ENCODE measurements at regions not wholly inside any gene's neighbourhood (a gene's known extent, or its start where the extent isn't known, plus 50 kb on each side); places are given as distances from the start of the nearest gene placed in this dataset.

GRCh38 chr2:58928391-58928790 is 687.3 kb upstream of the FANCL start:
- Histone ChIP-seq H3K9ac (ENCODE audit: low read length) (no peak overlapping the region), H3K79me1 (ENCODE audit: low read length) (no peaks in the 10 kb centered on the region), H2AK5ac (ENCODE audit: low read length) (no peak overlapping the region), H3K4me2 (ENCODE audit: low read length) (no peak overlapping the region), H3K79me2 (ENCODE audit: control insufficient read depth, insufficient read depth, low read length) (no peaks in the 10 kb centered on the region), H3K4ac (ENCODE audit: low read depth, low read length) (no peak overlapping the region), H3K56ac (ENCODE audit: low read length) (no peak overlapping the region), H3K18ac (ENCODE audit: low read length) (no peak overlapping the region), H3K4me1 (ENCODE audit: control insufficient read depth, low read depth, low read length) (no peaks in the 10 kb centered on the region), H4K8ac (ENCODE audit: low read depth, low read length) (no peak overlapping the region), H2BK120ac (ENCODE audit: low read depth, low read length) (no peak overlapping the region), H3K23ac (ENCODE audit: low read length) (no peak overlapping the region), H3K27me3 (ENCODE audit: insufficient read depth, low read length, poor library complexity) (no peaks in the 10 kb centered on the region), H2BK15ac (replicated peaks; ENCODE audit: low read depth) (no peak overlapping the region), H3K4me3 (ENCODE audit: low read length) (no peak overlapping the region), H3K36me3 (ENCODE audit: control insufficient read depth, insufficient read depth, low read length) (no peaks in the 10 kb centered on the region), H4K5ac (ENCODE audit: low read length) (no peak overlapping the region), H2BK5ac (ENCODE audit: low read length) (no peak overlapping the region), H3K27ac (ENCODE audit: low read depth, low read length) (no peak overlapping the region)
- DNase-seq = no peak
- WGBS (ENCODE audit: extremely low coverage, insufficient coverage, low lambda C conversion rate) = no CpG with 5 or more reads among the region's 6 CpGs

- Histone ChIP-seq H4K8ac (ENCODE audit: low read depth, low read length) (no peak overlapping the region), H3K79me2 (ENCODE audit: control insufficient read depth, insufficient read depth, low read length) (no peaks in the 10 kb centered on the region), H4K5ac (ENCODE audit: low read length) (no peak overlapping the region), H3K9ac (ENCODE audit: low read length) (no peak overlapping the region), H3K27ac (ENCODE audit: low read depth, low read length) (no peak overlapping the region), H3K4me1 (ENCODE audit: control insufficient read depth, low read depth, low read length) (no peaks in the 10 kb centered on the region), H2AK5ac (ENCODE audit: low read length) (no peak overlapping the region), H3K4me2 (ENCODE audit: low read length) (no peak overlapping the region), H3K79me1 (ENCODE audit: low read length) (no peaks in the 10 kb centered on the region), H3K4ac (ENCODE audit: low read depth, low read length) (no peak overlapping the region), H3K4me3 (ENCODE audit: low read length) (no peak overlapping the region), H3K18ac (ENCODE audit: low read length) (no peak overlapping the region), H3K23ac (ENCODE audit: low read length) (no peak overlapping the region), H2BK120ac (ENCODE audit: low read depth, low read length) (no peak overlapping the region), H2BK5ac (ENCODE audit: low read length) (no peak overlapping the region), H2BK15ac (replicated peaks; ENCODE audit: low read depth) (no peak overlapping the region), H3K56ac (ENCODE audit: low read length) (no peak overlapping the region), H3K36me3 (ENCODE audit: control insufficient read depth, insufficient read depth, low read length) (no peaks in the 10 kb centered on the region), H3K27me3 (ENCODE audit: insufficient read depth, low read length, poor library complexity) (no peaks in the 10 kb centered on the region)
- no CpG with 5 or more reads among the region's 5 CpGs for WGBS (ENCODE audit: extremely low coverage, insufficient coverage, low lambda C conversion rate)
- no peak for DNase-seq
Measured at GRCh38 chr2:58926112-58926511, 685.0 kb upstream of the FANCL start.

GRCh38 chr2:58925676-58926081 is 684.6 kb upstream of the FANCL start:
- no peak overlapping the region for H2BK5ac ChIP-seq (ENCODE audit: low read length)
- no peak overlapping the region for H3K27ac ChIP-seq (ENCODE audit: low read depth, low read length)
- no peaks in the 10 kb centered on the region for H3K79me2 ChIP-seq (ENCODE audit: control insufficient read depth, insufficient read depth, low read length)
- H3K9ac ChIP-seq (ENCODE audit: low read length) = no peak overlapping the region
- no peak for DNase-seq
- no peak overlapping the region for H3K23ac ChIP-seq (ENCODE audit: low read length)
- H3K4ac ChIP-seq (ENCODE audit: low read depth, low read length) = no peak overlapping the region
- H3K79me1 ChIP-seq (ENCODE audit: low read length) = no peaks in the 10 kb centered on the region
- H3K36me3 ChIP-seq (ENCODE audit: control insufficient read depth, insufficient read depth, low read length) = no peaks in the 10 kb centered on the region
- no peak overlapping the region for H3K4me2 ChIP-seq (ENCODE audit: low read length)
- H2BK15ac ChIP-seq (replicated peaks; ENCODE audit: low read depth) = no peak overlapping the region
- H4K8ac ChIP-seq (ENCODE audit: low read depth, low read length) = no peak overlapping the region
- H2AK5ac ChIP-seq (ENCODE audit: low read length) = no peak overlapping the region
- no peak overlapping the region for H4K5ac ChIP-seq (ENCODE audit: low read length)
- no peak overlapping the region for H3K18ac ChIP-seq (ENCODE audit: low read length)
- no peaks in the 10 kb centered on the region for H3K4me1 ChIP-seq (ENCODE audit: control insufficient read depth, low read depth, low read length)
- no peak overlapping the region for H3K4me3 ChIP-seq (ENCODE audit: low read length)
- WGBS (ENCODE audit: extremely low coverage, insufficient coverage, low lambda C conversion rate) = no CpG with 5 or more reads among the region's 4 CpGs
- no peak overlapping the region for H3K56ac ChIP-seq (ENCODE audit: low read length)
- H3K27me3 ChIP-seq (ENCODE audit: insufficient read depth, low read length, poor library complexity) = no peaks in the 10 kb centered on the region
- no peak overlapping the region for H2BK120ac ChIP-seq (ENCODE audit: low read depth, low read length)

GRCh38 chr2:58923869-58924268 is 682.7 kb upstream of the FANCL start:
- H3K4me2 ChIP-seq (ENCODE audit: low read length) = no peak overlapping the region
- no peak overlapping the region for H3K23ac ChIP-seq (ENCODE audit: low read length)
- no peaks in the 10 kb centered on the region for H3K36me3 ChIP-seq (ENCODE audit: control insufficient read depth, insufficient read depth, low read length)
- no peak overlapping the region for H4K5ac ChIP-seq (ENCODE audit: low read length)
- no CpG with 5 or more reads among the region's 1 CpG for WGBS (ENCODE audit: extremely low coverage, insufficient coverage, low lambda C conversion rate)
- H3K4me3 ChIP-seq (ENCODE audit: low read length) = no peak overlapping the region
- no peak overlapping the region for H3K18ac ChIP-seq (ENCODE audit: low read length)
- H3K79me2 ChIP-seq (ENCODE audit: control insufficient read depth, insufficient read depth, low read length) = no peaks in the 10 kb centered on the region
- no peaks in the 10 kb centered on the region for H3K4me1 ChIP-seq (ENCODE audit: control insufficient read depth, low read depth, low read length)
- no peak overlapping the region for H4K8ac ChIP-seq (ENCODE audit: low read depth, low read length)
- no peak overlapping the region for H2BK120ac ChIP-seq (ENCODE audit: low read depth, low read length)
- H3K9ac ChIP-seq (ENCODE audit: low read length) = no peak overlapping the region
- no peaks in the 10 kb centered on the region for H3K27me3 ChIP-seq (ENCODE audit: insufficient read depth, low read length, poor library complexity)
- H2AK5ac ChIP-seq (ENCODE audit: low read length) = no peak overlapping the region
- no peak overlapping the region for H2BK5ac ChIP-seq (ENCODE audit: low read length)
- no peak overlapping the region for H3K56ac ChIP-seq (ENCODE audit: low read length)
- no peaks in the 10 kb centered on the region for H3K79me1 ChIP-seq (ENCODE audit: low read length)
- H2BK15ac ChIP-seq (replicated peaks; ENCODE audit: low read depth) = no peak overlapping the region
- no peak overlapping the region for H3K4ac ChIP-seq (ENCODE audit: low read depth, low read length)
- DNase-seq = no peak
- no peak overlapping the region for H3K27ac ChIP-seq (ENCODE audit: low read depth, low read length)

- Histone ChIP-seq H2BK120ac (ENCODE audit: low read depth, low read length) (no peak overlapping the region), H3K79me2 (ENCODE audit: control insufficient read depth, insufficient read depth, low read length) (no peaks in the 10 kb centered on the region), H3K4me1 (ENCODE audit: control insufficient read depth, low read depth, low read length) (no peaks in the 10 kb centered on the region), H3K4me2 (ENCODE audit: low read length) (no peak overlapping the region), H3K4ac (ENCODE audit: low read depth, low read length) (no peak overlapping the region), H2BK5ac (ENCODE audit: low read length) (no peak overlapping the region), H3K79me1 (ENCODE audit: low read length) (no peaks in the 10 kb centered on the region), H3K23ac (ENCODE audit: low read length) (no peak overlapping the region), H2AK5ac (ENCODE audit: low read length) (no peak overlapping the region), H3K56ac (ENCODE audit: low read length) (no peak overlapping the region), H2BK15ac (replicated peaks; ENCODE audit: low read depth) (no peak overlapping the region), H3K27me3 (ENCODE audit: insufficient read depth, low read length, poor library complexity) (no peaks in the 10 kb centered on the region), H4K8ac (ENCODE audit: low read depth, low read length) (no peak overlapping the region), H3K18ac (ENCODE audit: low read length) (no peak overlapping the region), H3K9ac (ENCODE audit: low read length) (no peak overlapping the region), H4K5ac (ENCODE audit: low read length) (no peak overlapping the region), H3K27ac (ENCODE audit: low read depth, low read length) (no peak overlapping the region), H3K4me3 (ENCODE audit: low read length) (no peak overlapping the region), H3K36me3 (ENCODE audit: control insufficient read depth, insufficient read depth, low read length) (no peaks in the 10 kb centered on the region)
- WGBS (ENCODE audit: extremely low coverage, insufficient coverage, low lambda C conversion rate) = no CpG with 5 or more reads among the region's 1 CpG
- no peak for DNase-seq
Measured at GRCh38 chr2:58922245-58922644, 681.1 kb upstream of the FANCL start.

- Histone ChIP-seq H3K4me1 (ENCODE audit: control insufficient read depth, low read depth, low read length) (no peaks in the 10 kb centered on the region), H2BK15ac (replicated peaks; ENCODE audit: low read depth) (no peak overlapping the region), H3K4me2 (ENCODE audit: low read length) (no peak overlapping the region), H3K4ac (ENCODE audit: low read depth, low read length) (no peak overlapping the region), H3K36me3 (ENCODE audit: control insufficient read depth, insufficient read depth, low read length) (no peaks in the 10 kb centered on the region), H2AK5ac (ENCODE audit: low read length) (no peak overlapping the region), H3K18ac (ENCODE audit: low read length) (no peak overlapping the region), H3K79me1 (ENCODE audit: low read length) (no peaks in the 10 kb centered on the region), H3K23ac (ENCODE audit: low read length) (no peak overlapping the region), H3K56ac (ENCODE audit: low read length) (no peak overlapping the region), H3K27ac (ENCODE audit: low read depth, low read length) (no peak overlapping the region), H3K27me3 (ENCODE audit: insufficient read depth, low read length, poor library complexity) (no peaks in the 10 kb centered on the region), H3K9ac (ENCODE audit: low read length) (no peak overlapping the region), H3K4me3 (ENCODE audit: low read length) (no peak overlapping the region), H2BK120ac (ENCODE audit: low read depth, low read length) (no peak overlapping the region), H4K8ac (ENCODE audit: low read depth, low read length) (no peak overlapping the region), H3K79me2 (ENCODE audit: control insufficient read depth, insufficient read depth, low read length) (no peaks in the 10 kb centered on the region), H2BK5ac (ENCODE audit: low read length) (no peak overlapping the region), H4K5ac (ENCODE audit: low read length) (no peak overlapping the region)
- DNase-seq = no peak
- no CpG with 5 or more reads among the region's 2 CpGs for WGBS (ENCODE audit: extremely low coverage, insufficient coverage, low lambda C conversion rate)
Measured at GRCh38 chr2:58921676-58922075, 680.6 kb upstream of the FANCL start.

Data from mesendoderm (in vitro differentiated cells).